Activated CD8-positive, alpha-beta memory T cell treated with anti-CD3 and anti-CD28 coated beads, Interleukin-2, amount 50 U/mL, for 24 hours (primary cell): ENCODE measurements at regions not wholly inside any gene's neighbourhood (a gene's known extent, or its start where the extent isn't known, plus 50 kb on each side); places are given as distances from the start of the nearest gene placed in this dataset.

Experiments
- DNase-seq: peaks from one replicate; pipeline ENCODE4 v3.0.0-alpha.2; 2020; ENCODE audit errors: extremely low read depth

DNA sequence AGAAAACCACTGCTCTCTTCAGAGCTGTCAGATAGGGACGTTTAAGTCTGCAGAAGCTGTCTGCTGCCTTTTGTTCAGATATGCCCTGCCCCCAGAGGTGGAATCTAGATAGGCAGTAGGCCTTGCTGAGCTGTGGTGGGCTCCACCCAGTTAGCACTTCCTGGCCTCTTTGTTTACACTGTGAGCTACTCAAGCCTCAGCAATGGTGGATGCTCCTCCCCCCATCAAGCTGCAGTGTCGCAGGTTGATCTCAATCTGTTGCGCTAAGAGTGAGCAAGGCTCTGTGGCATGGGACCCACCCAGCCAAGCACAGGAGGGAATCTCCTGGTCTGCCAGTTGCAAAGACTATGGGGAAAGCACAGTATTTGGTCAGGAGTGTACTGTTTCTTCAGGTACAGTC is 59.2 kb upstream of the ZNF641 start:
- DNase-seq: peak; percentile 1

DNA sequence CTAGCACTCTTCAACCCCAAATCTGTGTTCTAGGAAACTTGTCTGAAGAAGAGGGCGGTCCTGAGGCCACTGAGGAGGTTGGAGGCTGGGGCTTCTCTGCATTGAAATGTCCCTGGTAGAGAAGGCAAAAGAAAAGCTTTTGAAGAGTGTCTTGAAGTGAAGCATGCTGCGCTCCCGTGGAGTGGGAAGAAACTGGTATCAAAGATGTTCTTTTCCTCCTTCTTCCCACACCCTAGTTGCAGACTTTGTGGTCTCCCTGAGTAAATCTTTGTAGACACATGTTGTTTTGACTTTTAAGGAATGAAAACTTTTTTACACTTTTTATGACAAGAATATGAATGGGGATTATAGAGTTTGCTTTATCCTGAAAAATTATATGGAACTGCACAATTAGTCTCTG is 59.0 kb upstream of the ANP32D start:
- DNase-seq: no peak

DNA sequence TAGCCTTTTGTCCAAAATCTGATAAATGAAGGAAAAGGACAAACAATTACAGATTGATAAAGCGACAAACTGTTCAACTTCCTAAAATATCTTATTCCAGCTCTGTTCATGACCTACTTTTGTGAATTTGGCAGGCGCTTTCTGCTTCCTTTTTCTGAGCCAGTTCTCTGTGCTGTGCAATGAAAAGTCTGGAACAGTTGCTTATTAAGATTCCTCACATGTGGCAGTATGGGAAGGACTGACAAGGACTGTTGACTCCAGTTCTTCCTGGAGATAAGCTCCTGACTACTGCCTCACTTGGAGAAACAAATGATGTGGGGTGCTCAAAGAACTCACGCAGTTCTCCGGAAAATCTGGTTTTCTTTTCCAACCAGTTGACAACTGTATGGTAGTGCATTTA is 58.3 kb upstream of the ANP32D start:
- no peak for DNase-seq

DNA sequence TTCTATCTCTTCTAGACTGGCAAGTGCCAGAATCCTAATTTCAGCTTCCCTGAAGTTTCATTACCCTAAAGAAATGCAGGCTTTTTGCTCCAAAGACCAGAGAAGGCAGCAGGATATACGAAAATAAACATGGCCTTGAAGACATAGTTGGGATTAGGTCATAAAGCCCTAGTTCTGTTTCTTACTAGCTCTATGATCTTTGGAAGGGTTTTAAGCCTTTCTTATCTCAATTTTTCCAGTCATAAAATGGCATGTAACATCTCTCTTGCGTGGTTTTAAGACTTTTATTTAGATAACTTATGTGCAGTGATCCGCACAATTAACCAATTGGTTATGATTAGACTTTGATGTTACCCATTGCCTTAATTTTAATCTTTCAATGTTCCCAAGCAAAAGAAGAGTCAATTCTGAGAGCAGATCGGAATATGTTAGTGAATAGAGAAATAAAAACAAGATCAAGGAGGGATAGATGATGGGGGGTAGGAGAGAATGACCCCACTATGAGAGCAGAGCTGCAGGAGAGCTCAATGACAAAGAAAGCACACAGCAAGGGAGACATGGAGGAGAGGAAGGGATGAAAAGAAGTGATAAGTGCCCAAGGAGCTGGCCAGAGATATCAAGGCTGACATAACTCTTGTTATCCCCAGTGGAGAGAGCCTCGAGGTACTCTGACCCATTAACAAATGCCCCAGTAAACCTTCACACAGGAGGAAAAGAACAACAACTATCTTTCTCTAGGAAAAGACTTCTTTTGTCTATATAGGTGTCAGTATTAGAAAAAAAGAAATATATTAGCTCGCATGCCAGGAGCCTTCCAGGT is 53.0 kb upstream of the ANP32D start:
- DNase-seq: no peak

DNA sequence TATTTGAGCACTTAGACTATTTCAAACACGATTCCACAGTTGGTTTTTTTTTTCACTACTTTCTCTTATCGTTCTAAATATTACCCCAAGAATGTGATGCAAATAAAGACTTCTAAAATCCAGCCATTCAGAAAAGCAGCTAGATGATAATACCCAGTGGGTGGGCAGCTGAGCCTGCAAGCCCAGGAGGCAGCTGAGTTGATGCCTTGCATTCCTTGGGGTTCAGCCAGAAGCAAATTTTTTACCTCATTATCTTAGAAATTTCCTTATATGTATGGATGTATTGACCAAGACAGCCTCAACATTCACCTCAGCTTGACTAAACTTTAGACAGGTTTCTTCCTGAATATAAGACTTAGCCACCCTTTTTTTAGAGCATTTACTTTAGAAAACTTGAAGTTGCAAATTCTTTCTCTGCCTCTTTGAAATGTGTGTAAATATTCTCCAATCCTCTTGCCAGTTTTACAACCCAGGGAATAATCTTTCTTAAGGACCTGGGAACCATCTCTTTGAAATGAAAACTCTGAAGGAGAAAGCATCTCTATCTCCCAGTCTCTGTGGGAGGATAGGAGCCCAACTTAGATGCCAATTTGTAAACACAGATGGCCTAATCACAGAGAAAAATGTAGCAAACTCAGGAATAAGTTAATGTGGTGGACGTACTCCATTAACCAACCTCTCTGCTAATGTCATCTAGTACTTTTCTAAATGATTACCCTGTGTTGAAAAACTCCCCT is 52.2 kb upstream of the ANP32D start:
- no peak for DNase-seq

DNA sequence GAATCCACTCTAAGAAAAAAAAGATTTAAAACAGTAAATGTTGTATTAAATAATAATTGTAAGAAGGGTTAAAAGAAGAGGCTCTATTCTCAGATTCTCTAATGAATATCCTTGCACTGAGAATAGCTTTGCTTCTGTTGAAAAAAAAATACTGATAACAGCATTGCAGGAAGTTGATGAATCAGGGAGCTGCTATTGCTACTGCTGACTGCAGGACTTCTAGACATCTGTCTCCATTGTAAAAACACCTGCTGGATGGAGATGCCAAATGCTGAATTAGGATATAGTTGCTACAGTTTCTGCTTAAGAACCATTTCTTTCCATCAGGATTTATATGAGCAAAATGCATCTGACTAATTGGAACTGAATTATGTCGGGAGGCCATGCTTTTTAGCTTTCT is 50.3 kb upstream of the ANP32D start:
- no peak for DNase-seq
